ENCODE measurements at regions not wholly inside any gene's neighbourhood (a gene's known extent, or its start where the extent isn't known, plus 50 kb on each side); places are given as distances from the start of the nearest gene placed in this dataset.

DNA sequence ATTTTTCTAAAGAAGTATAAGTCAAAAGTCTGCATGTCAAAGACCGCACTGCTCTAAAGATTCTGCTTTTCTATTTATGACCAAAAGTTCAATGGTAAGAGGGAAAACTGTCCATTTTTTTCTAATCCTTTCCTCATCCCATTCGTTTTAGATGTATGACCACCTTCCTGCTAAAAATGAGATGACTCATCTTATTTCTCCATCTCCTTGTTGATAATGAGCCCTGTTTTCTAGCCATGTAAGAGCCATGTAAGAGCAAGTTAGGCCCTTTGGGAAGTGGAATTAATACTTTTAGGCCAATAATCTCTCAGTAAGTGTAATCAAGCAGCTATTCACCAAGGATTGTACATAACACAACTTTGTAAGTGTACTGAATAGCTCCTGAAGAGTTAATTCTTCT lies 475.6 kb upstream of the B3GALT2 start:
- TF ChIP-seq, protein P1, sequence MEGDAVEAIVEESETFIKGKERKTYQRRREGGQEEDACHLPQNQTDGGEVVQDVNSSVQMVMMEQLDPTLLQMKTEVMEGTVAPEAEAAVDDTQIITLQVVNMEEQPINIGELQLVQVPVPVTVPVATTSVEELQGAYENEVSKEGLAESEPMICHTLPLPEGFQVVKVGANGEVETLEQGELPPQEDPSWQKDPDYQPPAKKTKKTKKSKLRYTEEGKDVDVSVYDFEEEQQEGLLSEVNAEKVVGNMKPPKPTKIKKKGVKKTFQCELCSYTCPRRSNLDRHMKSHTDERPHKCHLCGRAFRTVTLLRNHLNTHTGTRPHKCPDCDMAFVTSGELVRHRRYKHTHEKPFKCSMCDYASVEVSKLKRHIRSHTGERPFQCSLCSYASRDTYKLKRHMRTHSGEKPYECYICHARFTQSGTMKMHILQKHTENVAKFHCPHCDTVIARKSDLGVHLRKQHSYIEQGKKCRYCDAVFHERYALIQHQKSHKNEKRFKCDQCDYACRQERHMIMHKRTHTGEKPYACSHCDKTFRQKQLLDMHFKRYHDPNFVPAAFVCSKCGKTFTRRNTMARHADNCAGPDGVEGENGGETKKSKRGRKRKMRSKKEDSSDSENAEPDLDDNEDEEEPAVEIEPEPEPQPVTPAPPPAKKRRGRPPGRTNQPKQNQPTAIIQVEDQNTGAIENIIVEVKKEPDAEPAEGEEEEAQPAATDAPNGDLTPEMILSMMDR (IDR thresholded peaks at IDR 0.05; ENCODE audit: low read depth, low read length), result no peak
- no peak for DNase-seq (ENCODE audit: extremely low read depth, low read depth)

DNA sequence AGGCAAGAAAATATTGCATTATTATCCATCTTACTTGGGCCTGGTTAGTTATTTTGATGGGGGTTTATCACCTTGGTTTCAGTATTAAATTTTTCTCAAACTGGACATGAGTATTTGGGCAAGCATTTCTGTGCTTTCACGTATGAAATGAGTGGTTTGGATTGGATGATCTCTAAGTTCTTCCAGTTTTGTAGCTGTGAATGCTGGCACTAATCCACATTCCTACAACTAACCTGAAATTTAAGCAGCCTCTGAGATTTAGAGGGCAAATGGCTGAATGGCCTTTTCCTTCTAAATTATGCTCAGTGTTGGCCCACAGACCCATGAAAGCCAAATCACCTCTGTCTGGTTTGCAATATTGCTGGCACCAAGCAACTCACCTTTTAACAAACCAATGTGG lies 475.0 kb upstream of the B3GALT2 start:
- TF ChIP-seq, protein P1 (IDR thresholded peaks at IDR 0.05; ENCODE audit: low read depth, low read length), result no peak

DNA sequence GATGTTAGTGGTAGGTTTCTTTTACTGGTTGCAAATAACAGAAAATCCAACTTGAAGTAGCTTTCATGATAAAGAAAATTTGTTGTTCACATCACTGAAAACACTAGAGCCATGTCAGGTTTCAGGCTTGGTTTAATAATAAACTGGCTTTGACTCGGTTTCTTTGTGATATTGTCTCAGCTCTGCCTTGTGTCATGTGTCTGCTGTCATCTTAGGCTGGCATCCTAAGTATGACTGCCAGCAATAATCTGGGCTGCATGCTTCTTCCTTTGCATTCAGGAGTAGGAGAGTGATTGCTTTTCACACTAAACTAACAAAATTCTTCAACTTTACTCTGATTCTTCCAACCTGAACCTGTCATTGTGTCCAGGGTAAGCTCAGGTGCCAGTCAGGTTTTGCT lies 474.0 kb upstream of the B3GALT2 start:
- TF ChIP-seq, protein P1 (IDR thresholded peaks at IDR 0.05; ENCODE audit: low read depth, low read length), result no peak
- DNase-seq (ENCODE audit: extremely low read depth, low read depth), result no peak

More for the DNA sequence above, 475.0 kb upstream of the B3GALT2 start:
- no peak for DNase-seq (ENCODE audit: extremely low read depth, low read depth)

GRCh38 chr1:193658691-193659090 lies 472.3 kb upstream of the B3GALT2 start:
- TF ChIP-seq, protein P1 (IDR thresholded peaks at IDR 0.05; ENCODE audit: low read depth, low read length), result no peak
- DNase-seq (ENCODE audit: extremely low read depth, low read depth), result no peak

- TF ChIP-seq, protein P1 (IDR thresholded peaks at IDR 0.05; ENCODE audit: low read depth, low read length), result no peak
- DNase-seq (ENCODE audit: extremely low read depth, low read depth), result no peak
Observed at GRCh38 chr1:193658081-193658480, 471.7 kb upstream of the B3GALT2 start.

GRCh38 chr1:193657552-193657951 lies 471.1 kb upstream of the B3GALT2 start:
- DNase-seq (ENCODE audit: extremely low read depth, low read depth), result no peak
- TF ChIP-seq, protein P1 (IDR thresholded peaks at IDR 0.05; ENCODE audit: low read depth, low read length), result no peak

GRCh38 chr1:193656841-193657240 lies 470.4 kb upstream of the B3GALT2 start:
- no peak for DNase-seq (ENCODE audit: extremely low read depth, low read depth)
- TF ChIP-seq, protein P1 (IDR thresholded peaks at IDR 0.05; ENCODE audit: low read depth, low read length), result no peak
